WTC11 (cell line): ENCODE measurements at regions not wholly inside any gene's neighbourhood (a gene's known extent, or its start where the extent isn't known, plus 50 kb on each side); places are given as distances from the start of the nearest gene placed in this dataset.

Experiments used
- ATAC-seq: fragments of 200-7000 bp; cut with Tn5 transposase; 2 replicates; pipeline ENCODE4 v1.10.0; 2021; ENCODE audit warnings: mild to moderate bottlenecking, moderate library complexity
- CTCF ChIA-PET: fragments of 300-600 bp; sonication (Branson Sonifier 250); formaldehyde crosslinking; loops from one replicate; lab custom pipeline; 2021; ENCODE audit warnings: antibody characterized with exemption; lab: Charles Lee
- POLR2A ChIA-PET: fragments of 350-600 bp; sonication (Branson Sonifier 250); formaldehyde crosslinking; loops from one replicate; lab custom pipeline; 2021; ENCODE audit warnings: antibody characterized with exemption; lab: Charles Lee
- DNase-seq: peaks from one replicate; pipeline ENCODE4 v3.0.0; 2021; ENCODE audit warnings: low spot score
- H3K27ac Mint-ChIP-seq: 2 replicates; pipeline ENCODE4 v1.8.0; 2021; ENCODE audit warnings: mixed read lengths
- H3K27me3 Mint-ChIP-seq: 2 replicates; pipeline ENCODE4 v1.8.0; 2021; ENCODE audit warnings: low read depth, mild to moderate bottlenecking, moderate library complexity, mixed read lengths
- H3K36me3 Mint-ChIP-seq: 2 replicates; pipeline ENCODE4 v1.8.0; 2021; ENCODE audit warnings: mixed read lengths
- H3K4me1 Mint-ChIP-seq: 2 replicates; pipeline ENCODE4 v1.8.0; 2022; ENCODE audit warnings: mixed read lengths
- H3K4me3 Mint-ChIP-seq: 2 replicates; pipeline ENCODE4 v1.8.0; 2021; ENCODE audit warnings: mild to moderate bottlenecking, moderate library complexity, mixed read lengths
- H3K9me3 Mint-ChIP-seq: 2 replicates; pipeline ENCODE4 v1.8.0; 2021; ENCODE audit warnings: mixed read lengths
- CREM ChIP-seq: sonication (generic); formaldehyde crosslinking; IDR thresholded peaks from 2 replicates; pipeline ENCODE4 v1.8.1; 2022; ENCODE audit warnings: mild to moderate bottlenecking, missing genetic modification reagents, moderate library complexity
- EMX1 ChIP-seq: fragments of 250-450 bp; sonication (Bioruptor Pico); IDR thresholded peaks from 2 replicates; pipeline ENCODE4 v1.8.0; 2021; ENCODE audit warnings: mild to moderate bottlenecking
- ESRRA ChIP-seq: sonication (generic); formaldehyde crosslinking; IDR thresholded peaks from 2 replicates; pipeline ENCODE4 v1.8.1; 2022; ENCODE audit warnings: mild to moderate bottlenecking, missing genetic modification reagents, borderline replicate concordance
- FOXJ3 ChIP-seq: sonication (generic); formaldehyde crosslinking; IDR thresholded peaks from 2 replicates; pipeline ENCODE4 v1.9.0; 2021; ENCODE audit warnings: missing genetic modification reagents, mild to moderate bottlenecking, borderline replicate concordance
- FOXP1 ChIP-seq: sonication (generic); formaldehyde crosslinking; IDR thresholded peaks from 2 replicates; pipeline ENCODE4 v1.8.0; 2022; ENCODE audit warnings: missing genetic modification reagents, mild to moderate bottlenecking, moderate library complexity, borderline replicate concordance
- HMGA2 ChIP-seq: fragments of 250-450 bp; sonication (Bioruptor Pico); IDR thresholded peaks from 2 replicates; pipeline ENCODE4 v1.4.0; 2021; ENCODE audit warnings: mild to moderate bottlenecking, moderate library complexity
- MYBL2 ChIP-seq: sonication (generic); formaldehyde crosslinking; IDR thresholded peaks from 2 replicates; pipeline ENCODE4 v1.8.1; 2023; ENCODE audit warnings: mild to moderate bottlenecking, moderate library complexity, missing genetic modification reagents
- NFE2L1 ChIP-seq: sonication (generic); formaldehyde crosslinking; IDR thresholded peaks from 2 replicates; pipeline ENCODE4 v1.8.1; 2023; ENCODE audit warnings: missing genetic modification reagents
- TCF7 ChIP-seq: sonication (generic); formaldehyde crosslinking; IDR thresholded peaks from 2 replicates; pipeline ENCODE4 v1.8.0; 2022; ENCODE audit warnings: mild to moderate bottlenecking, low read depth, missing genetic modification reagents, moderate library complexity
- TP53 ChIP-seq: sonication (generic); formaldehyde crosslinking; IDR thresholded peaks from 2 replicates; pipeline ENCODE4 v1.8.1; 2023; ENCODE audit warnings: mild to moderate bottlenecking, missing genetic modification reagents
- ZNF138 ChIP-seq: sonication (generic); formaldehyde crosslinking; conservative IDR thresholded peaks from 2 replicates; pipeline ENCODE4 v1.8.1; 2022; ENCODE audit warnings: mild to moderate bottlenecking, moderate library complexity, missing genetic modification reagents
- TF ChIP-seq, protein P1 (sequence below): sonication (generic); formaldehyde crosslinking; IDR thresholded peaks from 2 replicates; pipeline ENCODE4 v1.8.1; 2023; ENCODE audit warnings: mild to moderate bottlenecking, missing genetic modification reagents
- TF ChIP-seq, protein P2 (sequence below): sonication (generic); formaldehyde crosslinking; IDR thresholded peaks from 2 replicates; pipeline ENCODE4 v1.8.0; 2022; ENCODE audit warnings: mild to moderate bottlenecking, missing genetic modification reagents
- TF ChIP-seq, protein P3 (sequence below): sonication (generic); formaldehyde crosslinking; IDR thresholded peaks from 2 replicates; pipeline ENCODE4 v1.8.1; 2022; ENCODE audit warnings: mild to moderate bottlenecking, missing genetic modification reagents, moderate library complexity, borderline replicate concordance
- TF ChIP-seq, protein P4 (sequence below): sonication (generic); formaldehyde crosslinking; IDR thresholded peaks from 2 replicates; pipeline ENCODE4 v1.8.1; 2022; ENCODE audit warnings: low read depth, missing genetic modification reagents, borderline replicate concordance
- TF ChIP-seq, protein P5 (sequence below): fragments of 250-450 bp; sonication (Bioruptor Pico); IDR thresholded peaks from 2 replicates; pipeline ENCODE4 v1.9.0; 2021; ENCODE audit warnings: mild to moderate bottlenecking, borderline replicate concordance

DNA sequence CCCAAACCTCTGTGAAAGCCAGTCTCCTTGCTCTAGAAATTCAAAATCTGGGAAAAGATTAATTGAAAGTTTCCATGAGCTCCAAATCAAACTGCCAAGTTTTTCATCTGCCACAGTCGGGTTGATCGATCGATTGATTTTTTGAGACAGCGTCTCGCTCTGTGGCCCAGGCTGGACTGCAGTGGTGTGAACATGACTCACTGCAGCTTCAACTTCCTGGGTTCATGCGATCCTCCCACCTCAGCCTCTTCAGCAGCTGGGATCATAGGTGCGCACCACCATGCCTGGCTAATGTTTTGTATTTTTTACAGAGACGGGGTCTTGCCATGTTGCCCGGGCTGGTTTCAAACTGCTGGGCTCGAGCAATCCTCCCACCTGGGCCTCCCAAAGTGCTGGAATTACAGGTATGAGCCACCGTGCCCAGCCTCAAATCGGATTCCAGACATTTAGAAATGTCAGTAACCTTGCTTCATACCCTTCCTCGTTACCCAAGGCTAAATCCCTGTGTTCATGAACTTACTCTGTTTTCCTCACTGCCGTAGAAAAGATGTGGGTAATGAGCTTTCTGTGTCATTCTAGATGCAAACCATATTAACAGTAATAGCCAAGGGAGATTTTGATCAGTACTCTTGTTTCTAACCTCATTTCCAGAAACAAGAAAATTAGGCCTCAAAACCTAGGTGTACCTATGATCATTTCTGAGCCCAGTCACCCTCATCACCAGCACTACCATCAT lies 105.9 kb upstream of the AKAP13 start:
- DNase-seq (no peak), ATAC-seq (no peak)
- POLR2A ChIA-PET, result no interaction called here
- Mint-ChIP-seq H3K36me3 (no peaks in the 10 kb centered on the region), H3K4me3 (no peak overlapping the region), H3K4me1 (no peaks in the 10 kb centered on the region), H3K27ac (no peak overlapping the region), H3K27me3 (no peaks in the 10 kb centered on the region), H3K9me3 (no peaks in the 10 kb centered on the region)
- TF ChIP-seq TP53 (CRISPR knock-in tag), result no peak
- no peak for TF ChIP-seq ZNF138 (CRISPR knock-in tag)
- no peak for TF ChIP-seq ESRRA (CRISPR knock-in tag)
- no peak for TF ChIP-seq TCF7 (CRISPR knock-in tag)
- TF ChIP-seq, protein P1, sequence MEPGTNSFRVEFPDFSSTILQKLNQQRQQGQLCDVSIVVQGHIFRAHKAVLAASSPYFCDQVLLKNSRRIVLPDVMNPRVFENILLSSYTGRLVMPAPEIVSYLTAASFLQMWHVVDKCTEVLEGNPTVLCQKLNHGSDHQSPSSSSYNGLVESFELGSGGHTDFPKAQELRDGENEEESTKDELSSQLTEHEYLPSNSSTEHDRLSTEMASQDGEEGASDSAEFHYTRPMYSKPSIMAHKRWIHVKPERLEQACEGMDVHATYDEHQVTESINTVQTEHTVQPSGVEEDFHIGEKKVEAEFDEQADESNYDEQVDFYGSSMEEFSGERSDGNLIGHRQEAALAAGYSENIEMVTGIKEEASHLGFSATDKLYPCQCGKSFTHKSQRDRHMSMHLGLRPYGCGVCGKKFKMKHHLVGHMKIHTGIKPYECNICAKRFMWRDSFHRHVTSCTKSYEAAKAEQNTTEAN, result no peak
- TF ChIP-seq FOXJ3, result no peak
- no peak for TF ChIP-seq MYBL2
- no peak for TF ChIP-seq FOXP1 (CRISPR knock-in tag)
- no peak for TF ChIP-seq NFE2L1 (CRISPR knock-in tag)
- CTCF ChIA-PET, result no interaction called here

DNA sequence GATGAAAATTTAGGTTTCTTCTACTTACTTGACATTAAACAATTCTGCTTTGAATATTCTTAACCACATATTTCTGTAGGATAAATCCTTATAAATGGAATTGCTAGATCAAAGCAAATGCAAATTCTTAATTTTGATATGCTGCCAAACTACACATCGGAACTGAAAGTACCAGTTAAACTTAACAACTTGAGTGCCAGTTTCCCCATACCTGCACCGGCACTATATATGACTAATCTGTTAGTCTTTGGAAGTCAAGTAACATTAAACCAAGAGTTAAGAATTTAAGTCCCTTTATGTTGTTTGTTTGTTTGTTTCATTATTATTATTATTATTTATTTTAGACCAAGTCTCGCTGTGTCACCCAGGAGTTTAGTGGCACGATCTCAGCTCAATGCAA lies 103.9 kb upstream of the AKAP13 start:
- no peaks in the 10 kb centered on the region for H3K9me3 Mint-ChIP-seq
- H3K4me1 Mint-ChIP-seq, result no peaks in the 10 kb centered on the region
- TF ChIP-seq EMX1 (CRISPR knock-in tag), result no peak
- no peak for TF ChIP-seq HMGA2 (CRISPR knock-in tag)
- TF ChIP-seq, protein P2, sequence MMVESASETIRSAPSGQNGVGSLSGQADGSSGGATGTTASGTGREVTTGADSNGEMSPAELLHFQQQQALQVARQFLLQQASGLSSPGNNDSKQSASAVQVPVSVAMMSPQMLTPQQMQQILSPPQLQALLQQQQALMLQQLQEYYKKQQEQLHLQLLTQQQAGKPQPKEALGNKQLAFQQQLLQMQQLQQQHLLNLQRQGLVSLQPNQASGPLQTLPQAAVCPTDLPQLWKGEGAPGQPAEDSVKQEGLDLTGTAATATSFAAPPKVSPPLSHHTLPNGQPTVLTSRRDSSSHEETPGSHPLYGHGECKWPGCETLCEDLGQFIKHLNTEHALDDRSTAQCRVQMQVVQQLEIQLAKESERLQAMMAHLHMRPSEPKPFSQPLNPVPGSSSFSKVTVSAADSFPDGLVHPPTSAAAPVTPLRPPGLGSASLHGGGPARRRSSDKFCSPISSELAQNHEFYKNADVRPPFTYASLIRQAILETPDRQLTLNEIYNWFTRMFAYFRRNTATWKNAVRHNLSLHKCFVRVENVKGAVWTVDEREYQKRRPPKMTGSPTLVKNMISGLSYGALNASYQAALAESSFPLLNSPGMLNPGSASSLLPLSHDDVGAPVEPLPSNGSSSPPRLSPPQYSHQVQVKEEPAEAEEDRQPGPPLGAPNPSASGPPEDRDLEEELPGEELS (CRISPR knock-in tag), result no peak
- no peak overlapping the region for H3K27ac Mint-ChIP-seq
- POLR2A ChIA-PET, result no interaction called here
- CTCF ChIA-PET, result no interaction called here
- ATAC-seq (no peak), DNase-seq (no peak)
- no peaks in the 10 kb centered on the region for H3K36me3 Mint-ChIP-seq
- no peak overlapping the region for H3K4me3 Mint-ChIP-seq
- no peaks in the 10 kb centered on the region for H3K27me3 Mint-ChIP-seq

DNA sequence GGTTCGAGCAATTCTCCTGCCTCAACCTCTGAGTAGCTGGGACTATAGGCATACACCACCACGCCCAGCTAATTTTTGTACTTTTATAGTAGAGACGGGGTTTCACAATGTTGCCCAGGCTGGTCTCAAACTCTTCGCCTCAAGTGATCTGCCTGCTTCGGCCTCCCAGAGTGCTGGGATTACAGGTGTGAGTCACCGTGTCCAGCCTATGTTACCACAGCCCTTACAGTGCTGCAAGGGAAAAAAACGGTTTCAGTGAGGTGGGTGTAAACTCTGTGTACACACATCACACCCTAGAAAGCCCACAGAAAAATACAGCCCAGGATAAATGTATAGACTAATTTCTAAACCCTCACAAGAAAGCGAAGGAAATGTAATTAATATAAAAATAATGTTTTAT lies 103.5 kb upstream of the AKAP13 start:
- no peak for DNase-seq
- ChIA-PET POLR2A (no interaction called here), CTCF (no interaction called here)
- no peak for ATAC-seq
- H3K27ac Mint-ChIP-seq, result no peak overlapping the region
- no peaks in the 10 kb centered on the region for H3K4me1 Mint-ChIP-seq
- TF ChIP-seq, protein P3, sequence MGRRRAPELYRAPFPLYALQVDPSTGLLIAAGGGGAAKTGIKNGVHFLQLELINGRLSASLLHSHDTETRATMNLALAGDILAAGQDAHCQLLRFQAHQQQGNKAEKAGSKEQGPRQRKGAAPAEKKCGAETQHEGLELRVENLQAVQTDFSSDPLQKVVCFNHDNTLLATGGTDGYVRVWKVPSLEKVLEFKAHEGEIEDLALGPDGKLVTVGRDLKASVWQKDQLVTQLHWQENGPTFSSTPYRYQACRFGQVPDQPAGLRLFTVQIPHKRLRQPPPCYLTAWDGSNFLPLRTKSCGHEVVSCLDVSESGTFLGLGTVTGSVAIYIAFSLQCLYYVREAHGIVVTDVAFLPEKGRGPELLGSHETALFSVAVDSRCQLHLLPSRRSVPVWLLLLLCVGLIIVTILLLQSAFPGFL (CRISPR knock-in tag), result no peak
- TF ChIP-seq, protein P1, result no peak
- TF ChIP-seq, protein P4, sequence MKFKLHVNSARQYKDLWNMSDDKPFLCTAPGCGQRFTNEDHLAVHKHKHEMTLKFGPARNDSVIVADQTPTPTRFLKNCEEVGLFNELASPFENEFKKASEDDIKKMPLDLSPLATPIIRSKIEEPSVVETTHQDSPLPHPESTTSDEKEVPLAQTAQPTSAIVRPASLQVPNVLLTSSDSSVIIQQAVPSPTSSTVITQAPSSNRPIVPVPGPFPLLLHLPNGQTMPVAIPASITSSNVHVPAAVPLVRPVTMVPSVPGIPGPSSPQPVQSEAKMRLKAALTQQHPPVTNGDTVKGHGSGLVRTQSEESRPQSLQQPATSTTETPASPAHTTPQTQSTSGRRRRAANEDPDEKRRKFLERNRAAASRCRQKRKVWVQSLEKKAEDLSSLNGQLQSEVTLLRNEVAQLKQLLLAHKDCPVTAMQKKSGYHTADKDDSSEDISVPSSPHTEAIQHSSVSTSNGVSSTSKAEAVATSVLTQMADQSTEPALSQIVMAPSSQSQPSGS (CRISPR knock-in tag), result no peak
- TF ChIP-seq, protein P5, sequence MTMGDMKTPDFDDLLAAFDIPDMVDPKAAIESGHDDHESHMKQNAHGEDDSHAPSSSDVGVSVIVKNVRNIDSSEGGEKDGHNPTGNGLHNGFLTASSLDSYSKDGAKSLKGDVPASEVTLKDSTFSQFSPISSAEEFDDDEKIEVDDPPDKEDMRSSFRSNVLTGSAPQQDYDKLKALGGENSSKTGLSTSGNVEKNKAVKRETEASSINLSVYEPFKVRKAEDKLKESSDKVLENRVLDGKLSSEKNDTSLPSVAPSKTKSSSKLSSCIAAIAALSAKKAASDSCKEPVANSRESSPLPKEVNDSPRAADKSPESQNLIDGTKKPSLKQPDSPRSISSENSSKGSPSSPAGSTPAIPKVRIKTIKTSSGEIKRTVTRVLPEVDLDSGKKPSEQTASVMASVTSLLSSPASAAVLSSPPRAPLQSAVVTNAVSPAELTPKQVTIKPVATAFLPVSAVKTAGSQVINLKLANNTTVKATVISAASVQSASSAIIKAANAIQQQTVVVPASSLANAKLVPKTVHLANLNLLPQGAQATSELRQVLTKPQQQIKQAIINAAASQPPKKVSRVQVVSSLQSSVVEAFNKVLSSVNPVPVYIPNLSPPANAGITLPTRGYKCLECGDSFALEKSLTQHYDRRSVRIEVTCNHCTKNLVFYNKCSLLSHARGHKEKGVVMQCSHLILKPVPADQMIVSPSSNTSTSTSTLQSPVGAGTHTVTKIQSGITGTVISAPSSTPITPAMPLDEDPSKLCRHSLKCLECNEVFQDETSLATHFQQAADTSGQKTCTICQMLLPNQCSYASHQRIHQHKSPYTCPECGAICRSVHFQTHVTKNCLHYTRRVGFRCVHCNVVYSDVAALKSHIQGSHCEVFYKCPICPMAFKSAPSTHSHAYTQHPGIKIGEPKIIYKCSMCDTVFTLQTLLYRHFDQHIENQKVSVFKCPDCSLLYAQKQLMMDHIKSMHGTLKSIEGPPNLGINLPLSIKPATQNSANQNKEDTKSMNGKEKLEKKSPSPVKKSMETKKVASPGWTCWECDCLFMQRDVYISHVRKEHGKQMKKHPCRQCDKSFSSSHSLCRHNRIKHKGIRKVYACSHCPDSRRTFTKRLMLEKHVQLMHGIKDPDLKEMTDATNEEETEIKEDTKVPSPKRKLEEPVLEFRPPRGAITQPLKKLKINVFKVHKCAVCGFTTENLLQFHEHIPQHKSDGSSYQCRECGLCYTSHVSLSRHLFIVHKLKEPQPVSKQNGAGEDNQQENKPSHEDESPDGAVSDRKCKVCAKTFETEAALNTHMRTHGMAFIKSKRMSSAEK, result no peak
- TF ChIP-seq CREM (CRISPR knock-in tag), result no peak
- no peaks in the 10 kb centered on the region for H3K27me3 Mint-ChIP-seq
- H3K9me3 Mint-ChIP-seq, result no peaks in the 10 kb centered on the region
- H3K36me3 Mint-ChIP-seq, result no peaks in the 10 kb centered on the region
- H3K4me3 Mint-ChIP-seq, result no peak overlapping the region
